ENCODE measurements at regions not wholly inside any gene's neighbourhood (a gene's known extent, or its start where the extent isn't known, plus 50 kb on each side); places are given as distances from the start of the nearest gene placed in this dataset.

- WGBS, 2 donors = 78 to 84% methylated on average over 5 of the region's 5 CpGs
- H3K27ac ChIP-seq = no peak overlapping the region
- H3K9me3 ChIP-seq = no peaks in the 10 kb centered on the region
- H3K27me3 ChIP-seq = no peaks in the 10 kb centered on the region
- no peak overlapping the region for H3K4me3 ChIP-seq
- no peak for DNase-seq (ENCODE audit: low spot score in 2 of 2)
- TF ChIP-seq POLR2A (IDR thresholded peaks at IDR 0.05) = no peak
- H3K36me3 ChIP-seq = no peaks in the 10 kb centered on the region
- H3K4me1 ChIP-seq = peaks cover 0 to 2% (median 0%) of the 10 kb centered on the region in 4 donors
Measured at GRCh38 chr14:35944847-35945246, 118.7 kb downstream of the BRMS1L start.

- no peaks in the 10 kb centered on the region for H3K36me3 ChIP-seq
- peak overlapping the region in 2 of 4 donors; percentile 18 to 31 for H3K4me3 ChIP-seq
- WGBS, 2 donors = 8 to 16% methylated on average over 4 of the region's 4 CpGs
Measured at GRCh38 chr14:35940291-35940690, 114.2 kb downstream of the BRMS1L start.

GRCh38 chr14:35938770-35939169 lies 112.6 kb downstream of the BRMS1L start:
- H3K27ac ChIP-seq = no peak overlapping the region
- H3K27me3 ChIP-seq = no peaks in the 10 kb centered on the region
- H3K4me3 ChIP-seq = no peak overlapping the region
- no peak for TF ChIP-seq POLR2A (IDR thresholded peaks at IDR 0.05)
- TF ChIP-seq EP300 (IDR thresholded peaks at IDR 0.05) = no peak
- no peak for TF ChIP-seq CTCF (IDR thresholded peaks at IDR 0.05)
- H3K9me3 ChIP-seq = no peaks in the 10 kb centered on the region
- no peaks in the 10 kb centered on the region for H3K4me1 ChIP-seq
- DNase-seq (ENCODE audit: low spot score in 2 of 2) = no peak
- 80 to 85% methylated on average over 2 of the region's 2 CpGs for WGBS, 2 donors
- H3K36me3 ChIP-seq = no peaks in the 10 kb centered on the region

More at GRCh38 chr14:35940291-35940690, 114.2 kb downstream of the BRMS1L start:
- TF ChIP-seq EP300 (IDR thresholded peaks at IDR 0.05) = no peak
- no peak for TF ChIP-seq CTCF (IDR thresholded peaks at IDR 0.05)
- no peak for TF ChIP-seq POLR2A (IDR thresholded peaks at IDR 0.05)
- H3K27me3 ChIP-seq = no peaks in the 10 kb centered on the region
- H3K27ac ChIP-seq = peak overlapping the region in 3 of 4 donors; percentile 16 to 63 (median 58)
- H3K4me1 ChIP-seq = no peaks in the 10 kb centered on the region
- no peaks in the 10 kb centered on the region for H3K9me3 ChIP-seq
- no peak for DNase-seq (ENCODE audit: low spot score in 2 of 2)

GRCh38 chr14:35934499-35934898 lies 108.4 kb downstream of the BRMS1L start:
- Histone ChIP-seq H3K36me3 (no peaks in the 10 kb centered on the region), H3K4me1 (no peaks in the 10 kb centered on the region), H3K4me3 (no peak overlapping the region), H3K9me3 (no peaks in the 10 kb centered on the region), H3K27ac (no peak overlapping the region), H3K27me3 (no peaks in the 10 kb centered on the region)
- WGBS, 2 donors = 58 to 61% methylated on average over 2 of the region's 2 CpGs
- TF ChIP-seq EP300 (IDR thresholded peaks at IDR 0.05) (no peak), CTCF (IDR thresholded peaks at IDR 0.05) (no peak), POLR2A (IDR thresholded peaks at IDR 0.05) (no peak)
- no peak for DNase-seq (ENCODE audit: low spot score in 2 of 2)

- Histone ChIP-seq H3K4me1 (no peaks in the 10 kb centered on the region), H3K36me3 (no peaks in the 10 kb centered on the region), H3K27ac (no peak overlapping the region), H3K9me3 (no peaks in the 10 kb centered on the region), H3K4me3 (no peak overlapping the region), H3K27me3 (no peaks in the 10 kb centered on the region)
- no peak for TF ChIP-seq CTCF (IDR thresholded peaks at IDR 0.05)
- no peak for TF ChIP-seq EP300 (IDR thresholded peaks at IDR 0.05)
- no peak for TF ChIP-seq POLR2A (IDR thresholded peaks at IDR 0.05)
- DNase-seq (ENCODE audit: low spot score in 2 of 2) = no peak
- 71 to 75% methylated on average over 13 of the region's 13 CpGs for WGBS, 2 donors
Measured at GRCh38 chr14:35932659-35933159, 106.6 kb downstream of the BRMS1L start.

GRCh38 chr14:35932136-35932535 lies 106.0 kb downstream of the BRMS1L start:
- Histone ChIP-seq H3K4me1 (no peaks in the 10 kb centered on the region), H3K36me3 (no peaks in the 10 kb centered on the region), H3K9me3 (no peaks in the 10 kb centered on the region), H3K4me3 (no peak overlapping the region), H3K27me3 (no peaks in the 10 kb centered on the region), H3K27ac (no peak overlapping the region)
- TF ChIP-seq POLR2A (IDR thresholded peaks at IDR 0.05) = no peak
- TF ChIP-seq EP300 (IDR thresholded peaks at IDR 0.05) = no peak
- TF ChIP-seq CTCF (IDR thresholded peaks at IDR 0.05) = no peak
- no peak for DNase-seq (ENCODE audit: low spot score in 2 of 2)

All from tibial nerve (tissue), 4 donors.